ENCODE measurements at regions not wholly inside any gene's neighbourhood (a gene's known extent, or its start where the extent isn't known, plus 50 kb on each side); places are given as distances from the start of the nearest gene placed in this dataset.
A peak's percentile ranks its signal among the peaks of the same experiment; 100 is the strongest.

- no peak for DNase-seq (ENCODE audit: low read depth in 1 of 2, low spot score in 1 of 2)
- TF ChIP-seq SPI1 (IDR thresholded peaks at IDR 0.05; ENCODE audit: borderline replicate concordance, low read depth) = peak; percentile 71; the same call in 1 of the 2 replicates
- no peak for TF ChIP-seq GABPA (IDR thresholded peaks at IDR 0.05; ENCODE audit: low read depth)
- H3K4me3 ChIP-seq (replicated peaks; ENCODE audit: insufficient read depth, low read length) = no peak overlapping the region
- H3K27ac ChIP-seq (replicated peaks) = no peak overlapping the region
- H3K27me3 ChIP-seq (ENCODE audit: insufficient read depth, poor library complexity, severe bottlenecking) = no peaks in the 10 kb centered on the region
These were observed 66.7 kb upstream of the PARP1 start for GRCh38 chr1:226474443-226475141.

- TF ChIP-seq GABPA (IDR thresholded peaks at IDR 0.05; ENCODE audit: low read depth) (no peak), SPI1 (IDR thresholded peaks at IDR 0.05; ENCODE audit: borderline replicate concordance, low read depth) (peak; percentile 9; the same call in 1 of the 2 replicates)
- Histone ChIP-seq H3K4me3 (replicated peaks; ENCODE audit: insufficient read depth, low read length) (no peak overlapping the region), H3K27me3 (ENCODE audit: insufficient read depth, poor library complexity, severe bottlenecking) (no peaks in the 10 kb centered on the region), H3K27ac (replicated peaks) (no peak overlapping the region)
- peak in 1 of 2 experiments; percentile 4 for DNase-seq (ENCODE audit: low read depth in 1 of 2, low spot score in 1 of 2)
These were observed 67.2 kb upstream of the PARP1 start for GRCh38 chr1:226475142-226475511.

GRCh38 chr1:226476066-226476465 is 68.2 kb upstream of the PARP1 start:
- H3K27me3 ChIP-seq (ENCODE audit: insufficient read depth, poor library complexity, severe bottlenecking) = no peaks in the 10 kb centered on the region
- H3K4me3 ChIP-seq (replicated peaks; ENCODE audit: insufficient read depth, low read length) = no peak overlapping the region
- no peak for TF ChIP-seq SPI1 (IDR thresholded peaks at IDR 0.05; ENCODE audit: borderline replicate concordance, low read depth)
- no peak for TF ChIP-seq CTCF (IDR thresholded peaks at IDR 0.05; ENCODE audit: insufficient read depth, low read length)
- TF ChIP-seq REST (IDR thresholded peaks at IDR 0.05; ENCODE audit: insufficient replicate concordance, low read depth) = no peak
- no peak for TF ChIP-seq GABPA (IDR thresholded peaks at IDR 0.05; ENCODE audit: low read depth)
- TF ChIP-seq POLR2AphosphoS5 (IDR thresholded peaks at IDR 0.05; ENCODE audit: low read depth) = no peak
- no peak for DNase-seq (ENCODE audit: low read depth in 1 of 2, low spot score in 1 of 2)
- H3K27ac ChIP-seq (replicated peaks) = no peak overlapping the region

GRCh38 chr1:226476648-226477319 is 68.9 kb upstream of the PARP1 start:
- no peak for TF ChIP-seq REST (IDR thresholded peaks at IDR 0.05; ENCODE audit: insufficient replicate concordance, low read depth)
- no peak for TF ChIP-seq SPI1 (IDR thresholded peaks at IDR 0.05; ENCODE audit: borderline replicate concordance, low read depth)
- no peak for TF ChIP-seq CTCF (IDR thresholded peaks at IDR 0.05; ENCODE audit: insufficient read depth, low read length)
- TF ChIP-seq POLR2AphosphoS5 (IDR thresholded peaks at IDR 0.05; ENCODE audit: low read depth) = no peak
- no peak for TF ChIP-seq GABPA (IDR thresholded peaks at IDR 0.05; ENCODE audit: low read depth)
- peaks cover under 1% of the 10 kb centered on the region for H3K27me3 ChIP-seq (ENCODE audit: insufficient read depth, poor library complexity, severe bottlenecking)
- no peak overlapping the region for H3K4me3 ChIP-seq (replicated peaks; ENCODE audit: insufficient read depth, low read length)
- DNase-seq (ENCODE audit: low read depth in 1 of 2, low spot score in 1 of 2) = no peak
- H3K27ac ChIP-seq (replicated peaks) = no peak overlapping the region

Data from HL-60 (cell line).